ENCODE measurements at regions not wholly inside any gene's neighbourhood (a gene's known extent, or its start where the extent isn't known, plus 50 kb on each side); places are given as distances from the start of the nearest gene placed in this dataset.
A peak's percentile ranks its signal among the peaks of the same experiment; 100 is the strongest.

DNA sequence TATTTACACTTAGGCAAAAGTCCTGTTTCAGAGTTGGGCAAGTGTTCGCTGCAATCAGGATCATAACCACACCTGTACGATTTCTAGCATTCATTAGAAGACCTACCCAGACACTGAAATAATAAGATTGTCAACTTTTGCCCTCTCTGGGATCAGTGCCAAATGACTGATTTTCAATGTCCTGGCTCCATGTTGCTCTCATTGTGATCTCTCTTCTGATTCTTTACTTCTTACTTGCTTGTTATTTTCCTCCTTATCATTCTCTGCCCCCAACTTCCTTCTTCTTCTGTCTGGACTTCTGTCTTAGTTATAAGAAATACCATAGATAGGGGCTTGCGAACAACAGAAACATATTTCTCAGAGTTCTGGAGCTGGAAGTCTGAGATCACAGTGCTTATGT is 94.4 kb upstream of the BMP2 start:
- H4K91ac ChIP-seq (ENCODE audit: low read depth, low read length), result no peak overlapping the region
- no peak overlapping the region for H2BK5ac ChIP-seq (ENCODE audit: low read depth, low read length, poor library complexity)
- no peak overlapping the region for H3K4ac ChIP-seq (ENCODE audit: low read depth, low read length)
- H2AFZ ChIP-seq (ENCODE audit: insufficient read depth, low read length, poor library complexity), result no peak overlapping the region
- H3K4me1 ChIP-seq (ENCODE audit: control insufficient read depth in 1 of 2, insufficient read depth in 2 of 2, low read length in 2 of 2), result no peaks in the 10 kb centered on the region
- no peak overlapping the region for H2AK5ac ChIP-seq (ENCODE audit: low read length)
- H3K79me1 ChIP-seq (ENCODE audit: low read length), result no peaks in the 10 kb centered on the region
- H2BK120ac ChIP-seq (ENCODE audit: insufficient read depth, low read length, poor library complexity), result no peak overlapping the region
- H3K9me3 ChIP-seq (ENCODE audit: insufficient read depth, low read depth, low read length), result no peaks in the 10 kb centered on the region
- H3K23ac ChIP-seq (ENCODE audit: low read length), result no peak overlapping the region
- no peaks in the 10 kb centered on the region for H3K27me3 ChIP-seq (ENCODE audit: insufficient read depth, low read length)
- H3K4me2 ChIP-seq (ENCODE audit: low read length), result no peak overlapping the region
- no CpG with 5 or more reads among the region's 3 CpGs for WGBS (ENCODE audit: extremely low coverage, insufficient coverage, insufficient read length)
- no peaks in the 10 kb centered on the region for H3K79me2 ChIP-seq (ENCODE audit: control insufficient read depth, insufficient read depth, low read length, poor library complexity)
- H3K9ac ChIP-seq (ENCODE audit: low read length), result no peak overlapping the region
- no peak overlapping the region for H3K4me3 ChIP-seq (ENCODE audit: low read depth, low read length)
- no peaks in the 10 kb centered on the region for H3K36me3 ChIP-seq (ENCODE audit: control insufficient read depth in 1 of 2, insufficient read depth in 2 of 2, low read length in 2 of 2)
- no peak overlapping the region for H4K12ac ChIP-seq (ENCODE audit: low read depth, low read length)
- H3K27ac ChIP-seq (ENCODE audit: low read depth, low read length), result no peak overlapping the region
- no peak overlapping the region for H3K14ac ChIP-seq (ENCODE audit: low read length)
- no peak for DNase-seq
- no peak overlapping the region for H3K18ac ChIP-seq (ENCODE audit: low read length)
- no peak overlapping the region for H2BK12ac ChIP-seq (ENCODE audit: low read length)
- no peak overlapping the region for H4K8ac ChIP-seq (ENCODE audit: low read depth, low read length)

GRCh38 chr20:6671829-6672228 is 95.7 kb upstream of the BMP2 start:
- no peak for DNase-seq
- Histone ChIP-seq H3K9me3 (ENCODE audit: insufficient read depth, low read depth, low read length) (no peaks in the 10 kb centered on the region), H3K23ac (ENCODE audit: low read length) (no peak overlapping the region), H4K12ac (ENCODE audit: low read depth, low read length) (no peak overlapping the region), H2AK5ac (ENCODE audit: low read length) (no peak overlapping the region), H3K27ac (ENCODE audit: low read depth, low read length) (no peak overlapping the region), H2AFZ (ENCODE audit: insufficient read depth, low read length, poor library complexity) (no peak overlapping the region), H3K4me3 (ENCODE audit: low read depth, low read length) (no peak overlapping the region), H3K27me3 (ENCODE audit: insufficient read depth, low read length) (no peaks in the 10 kb centered on the region), H3K9ac (ENCODE audit: low read length) (no peak overlapping the region), H2BK120ac (ENCODE audit: insufficient read depth, low read length, poor library complexity) (no peak overlapping the region), H2BK5ac (ENCODE audit: low read depth, low read length, poor library complexity) (no peak overlapping the region), H3K4me1 (ENCODE audit: control insufficient read depth in 1 of 2, insufficient read depth in 2 of 2, low read length in 2 of 2) (no peaks in the 10 kb centered on the region), H3K36me3 (ENCODE audit: control insufficient read depth in 1 of 2, insufficient read depth in 2 of 2, low read length in 2 of 2) (no peaks in the 10 kb centered on the region), H4K91ac (ENCODE audit: low read depth, low read length) (no peak overlapping the region), H3K79me1 (ENCODE audit: low read length) (no peaks in the 10 kb centered on the region), H3K79me2 (ENCODE audit: control insufficient read depth, insufficient read depth, low read length, poor library complexity) (no peaks in the 10 kb centered on the region), H4K8ac (ENCODE audit: low read depth, low read length) (no peak overlapping the region), H2BK12ac (ENCODE audit: low read length) (no peak overlapping the region), H3K4ac (ENCODE audit: low read depth, low read length) (no peak overlapping the region), H3K18ac (ENCODE audit: low read length) (no peak overlapping the region), H3K14ac (ENCODE audit: low read length) (no peak overlapping the region), H3K4me2 (ENCODE audit: low read length) (no peak overlapping the region)
- WGBS (ENCODE audit: extremely low coverage, insufficient coverage, insufficient read length), result no CpG with 5 or more reads among the region's 3 CpGs

DNA sequence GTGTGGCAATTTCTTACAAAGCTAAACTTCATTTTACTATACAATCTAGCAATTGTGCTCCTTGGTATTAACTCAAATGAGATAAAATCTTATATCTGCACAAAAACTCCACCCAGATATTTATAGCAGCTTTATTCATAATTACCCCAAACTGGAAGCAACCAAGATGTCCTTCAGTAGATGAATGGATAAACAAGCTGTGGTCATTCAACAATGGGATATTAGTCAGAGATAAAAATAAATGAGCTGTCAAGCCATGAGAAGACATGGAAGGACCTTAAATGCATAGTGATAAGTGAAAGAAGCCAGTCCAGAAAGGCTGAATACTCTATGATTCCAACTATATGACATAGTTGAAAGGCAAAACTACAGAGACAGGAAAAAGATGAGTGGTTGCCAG is 98.9 kb upstream of the BMP2 start:
- no peak overlapping the region for H3K4me2 ChIP-seq (ENCODE audit: low read length)
- no peak overlapping the region for H3K27ac ChIP-seq (ENCODE audit: low read depth, low read length)
- no peak overlapping the region for H2AK5ac ChIP-seq (ENCODE audit: low read length)
- no peak overlapping the region for H3K14ac ChIP-seq (ENCODE audit: low read length)
- DNase-seq, result no peak
- H4K12ac ChIP-seq (ENCODE audit: low read depth, low read length), result no peak overlapping the region
- H4K8ac ChIP-seq (ENCODE audit: low read depth, low read length), result no peak overlapping the region
- H3K79me2 ChIP-seq (ENCODE audit: control insufficient read depth, insufficient read depth, low read length, poor library complexity), result no peaks in the 10 kb centered on the region
- no peak overlapping the region for H3K4me3 ChIP-seq (ENCODE audit: low read depth, low read length)
- H3K9ac ChIP-seq (ENCODE audit: low read length), result no peak overlapping the region
- H2BK5ac ChIP-seq (ENCODE audit: low read depth, low read length, poor library complexity), result no peak overlapping the region
- H3K4me1 ChIP-seq (ENCODE audit: control insufficient read depth in 1 of 2, insufficient read depth in 2 of 2, low read length in 2 of 2), result peaks cover 2% of the 10 kb centered on the region in 2 experiments
- H3K36me3 ChIP-seq (ENCODE audit: control insufficient read depth in 1 of 2, insufficient read depth in 2 of 2, low read length in 2 of 2), result no peaks in the 10 kb centered on the region
- H3K27me3 ChIP-seq (ENCODE audit: insufficient read depth, low read length), result no peaks in the 10 kb centered on the region
- H3K9me3 ChIP-seq (ENCODE audit: insufficient read depth, low read depth, low read length), result no peaks in the 10 kb centered on the region
- H3K4ac ChIP-seq (ENCODE audit: low read depth, low read length), result no peak overlapping the region
- no peak overlapping the region for H3K23ac ChIP-seq (ENCODE audit: low read length)
- no peak overlapping the region for H2BK120ac ChIP-seq (ENCODE audit: insufficient read depth, low read length, poor library complexity)
- no peaks in the 10 kb centered on the region for H3K79me1 ChIP-seq (ENCODE audit: low read length)
- no peak overlapping the region for H2AFZ ChIP-seq (ENCODE audit: insufficient read depth, low read length, poor library complexity)
- no peak overlapping the region for H2BK12ac ChIP-seq (ENCODE audit: low read length)
- no peak overlapping the region for H3K18ac ChIP-seq (ENCODE audit: low read length)
- no peak overlapping the region for H4K91ac ChIP-seq (ENCODE audit: low read depth, low read length)

DNA sequence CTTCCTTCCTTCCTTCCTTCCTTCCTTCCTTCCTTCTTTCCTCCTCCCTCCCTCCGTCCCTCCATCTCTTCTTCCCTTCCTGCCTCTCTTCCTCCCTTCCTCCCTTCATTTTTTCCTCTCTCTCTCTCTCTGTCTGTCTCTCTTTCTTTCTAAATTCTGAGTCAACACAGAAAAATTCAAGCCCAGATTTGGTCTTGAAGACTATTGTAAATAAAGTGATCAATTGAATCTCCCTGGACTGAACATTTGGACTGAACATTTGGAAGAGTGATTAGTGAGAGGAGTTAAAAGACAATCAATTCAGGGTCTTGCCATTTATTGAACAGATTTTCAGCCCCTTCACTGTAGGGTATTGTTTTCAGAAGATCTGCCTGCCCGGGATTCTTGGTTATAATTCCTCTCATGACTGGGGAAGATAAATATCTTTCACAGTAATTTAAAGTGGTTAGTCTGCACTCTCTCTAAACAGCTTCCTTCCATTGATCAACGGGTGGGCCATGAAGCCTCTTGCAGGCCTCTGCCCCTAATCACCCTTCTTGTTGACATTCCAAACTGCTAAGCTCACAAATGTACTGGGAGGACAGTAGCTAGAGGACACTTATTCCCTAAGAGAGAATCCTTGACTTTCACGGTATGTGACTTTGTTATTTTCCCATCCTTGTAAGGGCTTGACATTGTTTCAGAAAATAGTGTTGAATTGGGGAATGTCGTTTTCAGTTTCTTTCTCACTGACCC is 101.7 kb upstream of the BMP2 start:
- Histone ChIP-seq H2BK120ac (ENCODE audit: insufficient read depth, low read length, poor library complexity) (no peak overlapping the region), H3K4me2 (ENCODE audit: low read length) (no peak overlapping the region), H3K4ac (ENCODE audit: low read depth, low read length) (no peak overlapping the region), H3K79me2 (ENCODE audit: control insufficient read depth, insufficient read depth, low read length, poor library complexity) (no peaks in the 10 kb centered on the region), H3K9ac (ENCODE audit: low read length) (no peak overlapping the region), H3K4me3 (ENCODE audit: low read depth, low read length) (no peak overlapping the region), H3K23ac (ENCODE audit: low read length) (no peak overlapping the region), H3K9me3 (ENCODE audit: insufficient read depth, low read depth, low read length) (peaks cover 3% of the 10 kb centered on the region), H3K14ac (ENCODE audit: low read length) (no peak overlapping the region), H3K27me3 (ENCODE audit: insufficient read depth, low read length) (no peaks in the 10 kb centered on the region), H2AK5ac (ENCODE audit: low read length) (no peak overlapping the region), H3K79me1 (ENCODE audit: low read length) (no peaks in the 10 kb centered on the region), H3K27ac (ENCODE audit: low read depth, low read length) (peak overlapping the region; percentile 70), H4K91ac (ENCODE audit: low read depth, low read length) (no peak overlapping the region), H2BK5ac (ENCODE audit: low read depth, low read length, poor library complexity) (no peak overlapping the region), H2BK12ac (ENCODE audit: low read length) (no peak overlapping the region), H4K12ac (ENCODE audit: low read depth, low read length) (no peak overlapping the region), H4K8ac (ENCODE audit: low read depth, low read length) (no peak overlapping the region), H3K18ac (ENCODE audit: low read length) (no peak overlapping the region), H2AFZ (ENCODE audit: insufficient read depth, low read length, poor library complexity) (no peak overlapping the region), H3K36me3 (ENCODE audit: control insufficient read depth in 1 of 2, insufficient read depth in 2 of 2, low read length in 2 of 2) (no peaks in the 10 kb centered on the region), H3K4me1 (ENCODE audit: control insufficient read depth in 1 of 2, insufficient read depth in 2 of 2, low read length in 2 of 2) (peaks cover 2 to 4% of the 10 kb centered on the region in 2 experiments)
- no CpG with 5 or more reads among the region's 5 CpGs for WGBS (ENCODE audit: extremely low coverage, insufficient coverage, insufficient read length)
- DNase-seq, result peak in 1 of 2 donors; percentile 48

Measured in trophoblast cell (in vitro differentiated cells and primary cell).